ENCODE measurements at regions not wholly inside any gene's neighbourhood (a gene's known extent, or its start where the extent isn't known, plus 50 kb on each side); places are given as distances from the start of the nearest gene placed in this dataset.
A peak's percentile ranks its signal among the peaks of the same experiment; 100 is the strongest.

DNA sequence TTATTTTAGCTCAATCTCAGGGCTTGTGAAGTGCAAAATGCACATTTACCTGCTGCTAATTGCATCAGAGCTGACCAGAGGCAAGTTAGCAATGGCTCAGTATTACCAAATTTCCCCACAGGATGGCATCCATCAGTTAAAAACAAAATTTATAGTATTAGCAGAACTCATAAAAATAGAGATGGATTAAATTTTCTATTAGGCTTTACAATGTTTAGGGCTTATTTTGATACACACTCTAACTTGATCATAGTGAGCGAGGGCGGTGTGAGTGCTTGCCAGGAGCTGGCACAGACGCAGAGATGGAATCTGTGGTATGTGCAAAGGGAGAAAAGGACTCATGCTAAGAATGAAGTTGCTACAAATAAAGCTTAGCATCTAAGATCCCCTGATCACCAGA lies 241.0 kb downstream of the NSUN3 start:
- intact Hi-C loops (cut with DNase I): no loop called here
- ATAC-seq (peak; percentile 62 to 84), DNase-seq (peak in 2 of 3 donors; percentile 23 to 59)
- Histone ChIP-seq H3K27ac (ENCODE audit: low read length) (no peak overlapping the region), H3K4me1 (ENCODE audit: control insufficient read depth, insufficient read depth, low read length) (no peaks in the 10 kb centered on the region), H3K9me3 (ENCODE audit: control insufficient read depth, low read length) (no peaks in the 10 kb centered on the region), H3K4me3 (ENCODE audit: low read length) (no peak overlapping the region), H3K27me3 (ENCODE audit: control insufficient read depth, insufficient read depth) (no peaks in the 10 kb centered on the region)
- WGBS: 27% methylated on average over 3 of the region's 3 CpGs

DNA sequence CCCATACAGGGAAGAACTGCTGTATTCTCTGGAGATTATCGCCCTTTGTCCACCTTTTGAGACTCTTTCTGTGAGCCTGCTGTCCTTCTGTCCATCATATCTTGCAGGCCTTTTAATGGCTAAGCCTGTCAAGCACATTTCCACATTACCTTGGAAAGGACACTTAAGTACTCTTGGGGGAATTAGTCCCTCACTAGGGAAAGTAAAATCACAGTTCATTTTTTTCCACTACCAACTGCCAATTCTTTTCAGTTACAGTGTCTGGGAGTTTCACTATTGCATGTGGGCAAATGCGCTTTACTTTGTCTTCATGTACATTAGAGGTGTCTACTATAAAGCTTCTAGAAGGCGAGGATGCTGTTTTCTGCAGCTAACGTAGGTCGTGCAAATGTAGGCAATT lies 242.1 kb downstream of the NSUN3 start:
- no peak overlapping the region for H3K4me3 ChIP-seq (ENCODE audit: low read length)
- peak in 1 of 2 donors; percentile 32 for ATAC-seq
- H3K4me1 ChIP-seq (ENCODE audit: control insufficient read depth, insufficient read depth, low read length): no peaks in the 10 kb centered on the region
- DNase-seq: no peak
- H3K9me3 ChIP-seq (ENCODE audit: control insufficient read depth, low read length): no peaks in the 10 kb centered on the region
- no peaks in the 10 kb centered on the region for H3K27me3 ChIP-seq (ENCODE audit: control insufficient read depth, insufficient read depth)
- intact Hi-C loops (cut with DNase I): no loop called here
- H3K27ac ChIP-seq (ENCODE audit: low read length): no peak overlapping the region
- 64% methylated on average over 5 of the region's 5 CpGs for WGBS

DNA sequence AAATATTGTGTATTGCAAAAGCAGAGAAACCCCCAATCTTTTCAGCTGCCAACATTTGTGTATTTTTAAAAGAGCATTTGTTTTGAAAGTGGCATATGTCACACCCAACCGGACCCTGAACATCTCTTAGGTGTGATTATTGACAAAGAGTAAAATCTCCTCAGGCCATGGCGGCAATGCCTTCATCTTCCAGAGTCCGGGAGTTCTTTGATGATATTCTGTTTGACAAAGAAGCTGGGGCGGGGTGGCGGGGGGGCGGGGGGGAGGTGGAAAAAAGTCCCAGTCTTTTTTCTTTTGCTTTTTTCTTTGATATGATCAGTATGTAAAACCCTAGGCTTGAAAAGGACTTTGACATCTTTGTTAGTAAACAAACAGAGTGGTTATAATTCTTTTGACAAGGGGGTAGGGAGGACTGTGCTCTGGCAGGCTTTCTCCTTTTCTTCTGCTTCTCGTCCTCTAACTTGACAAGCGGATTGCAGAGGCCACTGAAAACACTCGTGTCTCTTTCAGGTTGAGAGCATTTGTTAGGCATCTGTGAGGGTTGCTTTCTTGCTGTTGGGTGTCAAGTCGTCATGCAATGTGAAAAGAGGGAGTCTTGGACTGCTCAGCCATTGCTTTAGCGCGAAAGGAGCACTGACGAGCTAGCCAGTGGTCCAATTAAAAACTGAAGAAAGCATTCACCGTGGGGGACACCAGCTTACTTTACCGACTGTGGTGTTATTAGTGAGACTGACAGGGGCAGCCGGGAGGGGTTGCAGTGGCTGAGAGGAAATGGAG lies 243.2 kb downstream of the NSUN3 start:
- H3K27ac ChIP-seq (ENCODE audit: low read length): no peak overlapping the region
- 66% methylated on average over 16 of the region's 16 CpGs for WGBS
- intact Hi-C loops (cut with DNase I): no loop called here

DNA sequence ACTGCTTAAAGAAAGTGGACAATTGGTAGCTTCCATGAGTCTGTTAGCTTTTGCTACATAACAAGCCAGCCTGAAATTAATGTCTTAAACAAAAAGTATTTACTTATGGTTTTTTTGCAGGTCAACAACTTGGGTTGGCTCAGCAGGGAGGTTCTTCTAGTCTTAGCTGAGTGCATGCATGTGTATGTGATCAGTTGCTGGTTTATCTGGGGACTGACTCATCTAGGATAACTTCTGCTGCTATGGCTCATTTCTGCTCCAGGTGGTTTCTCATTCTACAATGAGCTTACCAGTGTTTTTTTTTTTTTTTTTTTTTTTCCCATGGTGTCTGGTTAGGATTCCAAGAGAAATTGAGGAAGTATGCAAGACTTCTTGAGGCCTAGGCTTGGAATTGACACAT lies 244.7 kb downstream of the NSUN3 start:
- Histone ChIP-seq H3K4me1 (ENCODE audit: control insufficient read depth, insufficient read depth, low read length) (no peaks in the 10 kb centered on the region), H3K27ac (ENCODE audit: low read length) (no peak overlapping the region), H3K27me3 (ENCODE audit: control insufficient read depth, insufficient read depth) (no peaks in the 10 kb centered on the region), H3K4me3 (ENCODE audit: low read length) (no peak overlapping the region), H3K9me3 (ENCODE audit: control insufficient read depth, low read length) (no peaks in the 10 kb centered on the region)
- ATAC-seq (no peak), DNase-seq (no peak)
- intact Hi-C loops (cut with DNase I): no loop called here

More for the DNA sequence above, 243.2 kb downstream of the NSUN3 start:
- no peaks in the 10 kb centered on the region for H3K9me3 ChIP-seq (ENCODE audit: control insufficient read depth, low read length)
- ATAC-seq (no peak), DNase-seq (no peak)
- H3K4me3 ChIP-seq (ENCODE audit: low read length): no peak overlapping the region
- no peaks in the 10 kb centered on the region for H3K4me1 ChIP-seq (ENCODE audit: control insufficient read depth, insufficient read depth, low read length)
- no peaks in the 10 kb centered on the region for H3K27me3 ChIP-seq (ENCODE audit: control insufficient read depth, insufficient read depth)

DNA sequence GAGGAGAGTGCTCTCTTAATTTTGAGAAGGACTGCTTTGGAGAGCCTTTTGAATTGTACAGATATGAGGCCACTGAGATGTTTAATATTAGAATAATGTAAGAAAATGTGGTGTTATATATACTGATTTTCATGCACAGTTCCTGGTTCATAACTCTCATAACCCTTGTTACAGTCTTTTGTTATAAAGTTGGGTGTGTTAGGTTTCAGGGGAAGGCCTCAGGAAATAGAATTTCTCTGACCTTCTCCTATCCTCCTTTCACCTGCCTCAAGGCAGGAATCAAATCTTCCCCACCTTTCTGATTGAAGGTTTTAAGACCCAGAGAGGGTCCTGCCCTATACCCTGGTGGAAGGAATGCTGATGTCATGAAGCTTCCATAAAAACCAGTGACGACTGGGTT lies 245.9 kb downstream of the NSUN3 start:
- 67% methylated on average over 1 of the region's 1 CpG for WGBS
- Histone ChIP-seq H3K9me3 (ENCODE audit: control insufficient read depth, low read length) (no peaks in the 10 kb centered on the region), H3K4me3 (ENCODE audit: low read length) (no peak overlapping the region), H3K4me1 (ENCODE audit: control insufficient read depth, insufficient read depth, low read length) (no peaks in the 10 kb centered on the region), H3K27me3 (ENCODE audit: control insufficient read depth, insufficient read depth) (no peaks in the 10 kb centered on the region), H3K27ac (ENCODE audit: low read length) (no peak overlapping the region)
- ATAC-seq (no peak), DNase-seq (no peak)
- intact Hi-C loops (cut with DNase I): no loop called here

DNA sequence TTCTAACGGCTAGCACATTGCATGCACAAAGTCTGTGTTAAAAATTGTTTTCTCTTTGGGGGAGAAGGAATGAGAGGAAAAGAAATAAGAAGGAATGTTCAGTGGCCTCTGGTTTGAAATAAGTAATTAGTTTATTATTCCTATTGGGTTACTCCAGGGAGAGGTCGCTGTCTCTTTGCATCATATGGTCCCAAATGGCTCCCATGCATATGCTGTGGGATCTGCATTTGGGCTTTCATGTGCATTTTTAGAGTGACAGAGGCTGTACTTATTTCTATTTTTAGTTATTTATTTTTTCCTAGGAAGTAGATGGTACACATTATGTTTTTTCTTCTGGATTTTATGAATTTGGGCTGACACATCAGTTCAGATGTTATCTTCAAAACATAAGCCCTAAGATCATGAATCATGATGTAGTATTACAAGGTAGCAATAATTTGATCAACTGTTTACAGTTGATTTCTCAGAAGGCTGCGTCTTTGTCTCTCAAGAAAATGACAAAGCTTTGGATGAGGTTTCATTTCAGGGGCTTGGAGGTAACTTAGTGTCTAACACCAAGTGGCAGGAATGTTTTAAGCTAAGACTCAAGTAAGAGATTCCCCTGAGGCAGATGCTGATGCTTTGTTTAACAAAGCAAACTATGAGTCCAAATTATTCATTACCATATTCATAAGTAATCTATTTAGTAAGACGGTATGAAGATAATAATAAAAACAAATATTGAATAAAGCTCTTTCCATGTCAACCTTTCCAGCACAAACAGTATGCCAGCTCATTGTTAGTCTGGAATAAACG lies 247.7 kb downstream of the NSUN3 start:
- Histone ChIP-seq H3K4me3 (ENCODE audit: low read length) (no peak overlapping the region), H3K27me3 (ENCODE audit: control insufficient read depth, insufficient read depth) (no peaks in the 10 kb centered on the region), H3K9me3 (ENCODE audit: control insufficient read depth, low read length) (no peaks in the 10 kb centered on the region), H3K27ac (ENCODE audit: low read length) (no peak overlapping the region), H3K4me1 (ENCODE audit: control insufficient read depth, insufficient read depth, low read length) (no peaks in the 10 kb centered on the region)
- 59% methylated on average over 5 of the region's 5 CpGs for WGBS
- DNase-seq (no peak), ATAC-seq (no peak)
- intact Hi-C loops (cut with DNase I): no loop called here

DNA sequence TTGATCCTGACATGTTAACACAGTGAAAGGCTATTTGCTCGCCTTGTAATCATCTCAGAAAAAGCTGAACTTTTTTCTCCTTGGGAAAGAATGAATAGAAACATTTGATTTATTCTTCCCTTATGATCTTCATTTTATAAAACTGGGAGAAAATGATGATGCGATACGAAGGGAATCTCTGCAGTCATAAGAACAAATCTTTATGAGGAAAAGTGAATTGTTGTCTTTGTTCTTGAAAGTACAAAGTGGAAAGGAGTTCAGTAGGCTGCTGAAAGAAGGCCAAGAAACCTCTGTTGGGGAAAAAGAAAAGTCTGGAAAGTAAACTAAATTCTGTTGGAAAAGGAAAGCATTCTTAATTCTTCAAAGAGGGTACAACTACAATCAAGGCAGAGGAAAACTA lies 248.8 kb downstream of the NSUN3 start:
- intact Hi-C loops (cut with DNase I): no loop called here
- Histone ChIP-seq H3K9me3 (ENCODE audit: control insufficient read depth, low read length) (no peaks in the 10 kb centered on the region), H3K27ac (ENCODE audit: low read length) (no peak overlapping the region), H3K4me1 (ENCODE audit: control insufficient read depth, insufficient read depth, low read length) (no peaks in the 10 kb centered on the region), H3K27me3 (ENCODE audit: control insufficient read depth, insufficient read depth) (no peaks in the 10 kb centered on the region), H3K4me3 (ENCODE audit: low read length) (no peak overlapping the region)
- ATAC-seq (no peak), DNase-seq (no peak)
- WGBS: 72% methylated on average over 3 of the region's 3 CpGs

DNA sequence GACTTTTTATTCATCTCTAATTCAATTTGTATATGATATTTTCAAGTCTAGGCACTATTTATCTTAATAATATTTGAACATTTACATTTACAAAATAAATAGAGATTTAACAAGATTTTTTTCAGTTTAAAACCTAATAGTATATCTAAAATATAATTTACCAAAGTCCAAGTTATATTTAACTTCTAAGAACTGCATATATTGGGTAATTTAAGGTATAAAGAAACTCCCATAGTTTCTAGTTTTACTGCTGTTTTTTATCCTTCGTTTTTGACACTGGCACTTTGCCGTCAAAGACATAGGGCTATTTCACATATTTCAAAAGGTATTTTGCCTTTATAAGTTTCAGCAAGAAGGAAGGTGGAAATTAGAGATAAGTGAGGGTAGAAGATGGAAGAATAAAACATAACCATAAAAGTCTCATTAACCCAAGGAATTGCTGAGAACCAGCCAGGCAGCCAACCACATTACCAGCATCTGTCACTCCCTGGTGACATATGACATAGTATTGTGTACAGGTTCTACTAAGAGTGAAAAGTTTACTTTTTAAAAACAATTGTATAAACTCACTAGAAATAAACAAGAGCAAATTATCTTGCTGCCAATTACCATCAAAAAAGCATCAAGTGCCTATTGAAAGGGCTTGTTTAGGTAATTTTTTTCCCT lies 251.5 kb downstream of the NSUN3 start:
- H3K9me3 ChIP-seq (ENCODE audit: control insufficient read depth, low read length): no peaks in the 10 kb centered on the region
- 85% methylated on average over 2 of the region's 2 CpGs for WGBS
- intact Hi-C loops (cut with DNase I): no loop called here

DNA sequence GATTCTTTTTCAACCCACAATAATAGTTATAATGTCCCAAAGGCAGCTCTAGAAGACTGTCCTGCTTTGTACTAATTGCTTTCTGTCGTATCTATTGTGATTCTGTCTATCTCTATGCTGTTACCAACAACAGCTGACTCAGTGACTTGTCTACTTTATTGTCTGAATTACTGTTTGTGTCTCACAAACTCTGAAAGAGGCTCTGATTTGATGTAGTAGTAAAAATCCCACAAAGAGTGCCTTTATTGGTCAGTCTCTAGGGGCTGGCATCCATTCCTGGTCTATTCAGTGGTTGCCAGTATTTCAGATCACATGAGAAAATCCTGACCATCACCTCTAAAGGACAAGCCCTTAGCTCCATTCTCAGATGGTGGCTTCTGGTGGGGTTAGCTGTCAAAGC lies 254.2 kb downstream of the NSUN3 start:
- H3K4me1 ChIP-seq (ENCODE audit: control insufficient read depth, insufficient read depth, low read length): no peaks in the 10 kb centered on the region
- no peaks in the 10 kb centered on the region for H3K27me3 ChIP-seq (ENCODE audit: control insufficient read depth, insufficient read depth)
- ATAC-seq (no peak), DNase-seq (no peak)
- intact Hi-C loops (cut with DNase I): no loop called here
- no peaks in the 10 kb centered on the region for H3K9me3 ChIP-seq (ENCODE audit: control insufficient read depth, low read length)
- no peak overlapping the region for H3K4me3 ChIP-seq (ENCODE audit: low read length)
- H3K27ac ChIP-seq (ENCODE audit: low read length): no peak overlapping the region
- 58% methylated on average over 1 of the region's 1 CpG for WGBS

More for the DNA sequence above, 251.5 kb downstream of the NSUN3 start:
- no peak for DNase-seq
- no peaks in the 10 kb centered on the region for H3K4me1 ChIP-seq (ENCODE audit: control insufficient read depth, insufficient read depth, low read length)
- no peak for ATAC-seq
- no peak overlapping the region for H3K4me3 ChIP-seq (ENCODE audit: low read length)
- H3K27me3 ChIP-seq (ENCODE audit: control insufficient read depth, insufficient read depth): no peaks in the 10 kb centered on the region
- no peak overlapping the region for H3K27ac ChIP-seq (ENCODE audit: low read length)

DNA sequence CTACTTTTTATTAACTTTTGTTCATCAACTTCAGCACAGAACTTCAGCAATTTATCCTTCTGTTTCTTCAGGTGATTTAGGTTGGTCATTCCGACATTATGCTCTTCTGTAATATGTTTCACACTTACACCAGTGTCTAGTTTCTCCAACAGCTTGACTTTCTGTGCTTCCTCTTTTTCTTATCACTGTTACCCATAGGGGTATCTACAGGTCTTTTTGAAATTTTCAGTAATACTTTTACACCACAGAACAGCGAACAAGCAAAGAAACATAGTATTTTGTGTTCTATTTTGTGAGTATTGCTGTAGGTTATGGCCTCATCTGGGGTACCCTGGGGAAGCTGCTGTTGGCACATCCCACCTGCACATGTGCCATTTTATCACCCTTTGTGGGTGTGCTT lies 260.7 kb downstream of the NSUN3 start:
- DNase-seq (no peak), ATAC-seq (no peak)
- no peak overlapping the region for H3K4me3 ChIP-seq (ENCODE audit: low read length)
- 76% methylated on average over 2 of the region's 2 CpGs for WGBS
- H3K4me1 ChIP-seq (ENCODE audit: control insufficient read depth, insufficient read depth, low read length): no peaks in the 10 kb centered on the region
- no peak overlapping the region for H3K27ac ChIP-seq (ENCODE audit: low read length)
- intact Hi-C loops (cut with DNase I): no loop called here
- H3K9me3 ChIP-seq (ENCODE audit: control insufficient read depth, low read length): no peaks in the 10 kb centered on the region
- H3K27me3 ChIP-seq (ENCODE audit: control insufficient read depth, insufficient read depth): no peaks in the 10 kb centered on the region

DNA sequence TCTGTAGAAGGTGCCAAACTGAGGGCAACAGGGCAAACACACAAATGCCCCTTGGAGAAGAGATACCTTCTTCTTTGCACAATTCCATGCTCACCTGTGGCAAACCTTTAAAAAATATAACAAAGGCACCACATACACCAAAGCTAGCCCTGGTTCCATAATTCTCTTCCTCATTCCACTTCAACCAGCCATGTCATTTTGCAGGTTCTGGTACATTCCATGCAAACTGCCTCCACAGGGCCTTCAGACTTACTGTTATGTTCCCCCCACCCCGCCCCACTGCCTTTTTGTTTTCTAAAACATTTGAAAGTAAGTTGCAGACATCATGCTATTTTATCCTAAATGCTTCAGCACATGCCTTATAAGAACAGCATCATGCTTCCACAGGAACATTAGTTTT lies 269.0 kb downstream of the NSUN3 start:
- Histone ChIP-seq H3K9me3 (ENCODE audit: control insufficient read depth, low read length) (no peaks in the 10 kb centered on the region), H3K4me1 (ENCODE audit: control insufficient read depth, insufficient read depth, low read length) (no peaks in the 10 kb centered on the region), H3K4me3 (ENCODE audit: low read length) (no peak overlapping the region), H3K27me3 (ENCODE audit: control insufficient read depth, insufficient read depth) (no peaks in the 10 kb centered on the region), H3K27ac (ENCODE audit: low read length) (no peak overlapping the region)
- DNase-seq: no peak
- WGBS: 73% methylated on average over 1 of the region's 1 CpG
- intact Hi-C loops (cut with DNase I): no loop called here
- no peak for ATAC-seq
